Mucosa of rectum (tissue), 2 donors: ENCODE measurements at regions not wholly inside any gene's neighbourhood (a gene's known extent, or its start where the extent isn't known, plus 50 kb on each side); places are given as distances from the start of the nearest gene placed in this dataset.

Source experiments
- H3K27ac ChIP-seq, 2 donors: one replicate each; pipeline ENCODE4 v1.7.0; 2013; ENCODE audit warnings: inconsistent platforms in 2 of 2, low read depth in 2 of 2, low read length in 2 of 2
- H3K27me3 ChIP-seq, 2 donors: one replicate each; pipeline ENCODE4 v1.7.0; 2013; ENCODE audit warnings: low read length in 2 of 2; ENCODE audit not compliant: control insufficient read depth in 2 of 2, insufficient read depth in 2 of 2
- H3K36me3 ChIP-seq, 2 donors: one replicate each; pipeline ENCODE4 v1.7.0; 2013; ENCODE audit warnings: low read length in 2 of 2; ENCODE audit not compliant: control insufficient read depth in 2 of 2, insufficient read depth in 2 of 2
- H3K4me1 ChIP-seq, 2 donors: one replicate each; pipeline ENCODE4 v1.7.0; 2013; ENCODE audit warnings: low read length in 2 of 2, mild to moderate bottlenecking in 1 of 2; ENCODE audit not compliant: control insufficient read depth in 2 of 2, insufficient read depth in 2 of 2
- H3K4me3 ChIP-seq, 2 donors: one replicate each; pipeline ENCODE4 v1.7.0; 2013; ENCODE audit warnings: low read length in 2 of 2
- H3K9ac ChIP-seq, 2 donors: one replicate each; pipeline ENCODE4 v1.7.0; 2013; ENCODE audit warnings: low read length in 2 of 2, low read depth in 1 of 2, mild to moderate bottlenecking in 1 of 2
- H3K9me3 ChIP-seq, 2 donors: one replicate each; pipeline ENCODE4 v1.7.0; 2013; ENCODE audit warnings: low read length in 2 of 2; ENCODE audit not compliant: control insufficient read depth in 2 of 2
- donor health status: healthy.
- donor health status: Normal muscosa, but diverticular disease.

GRCh38 chr13:107376341-107377125, 808.6 kb upstream of the ARGLU1 start:
- no peaks in the 10 kb centered on the region for H3K36me3 ChIP-seq
- no peaks in the 10 kb centered on the region for H3K27me3 ChIP-seq
- no peak overlapping the region for H3K27ac ChIP-seq
- no peaks in the 10 kb centered on the region for H3K4me1 ChIP-seq
- H3K4me3 ChIP-seq, result no peak overlapping the region
- H3K9ac ChIP-seq, result no peak overlapping the region
- H3K9me3 ChIP-seq, result no peaks in the 10 kb centered on the region

DNA sequence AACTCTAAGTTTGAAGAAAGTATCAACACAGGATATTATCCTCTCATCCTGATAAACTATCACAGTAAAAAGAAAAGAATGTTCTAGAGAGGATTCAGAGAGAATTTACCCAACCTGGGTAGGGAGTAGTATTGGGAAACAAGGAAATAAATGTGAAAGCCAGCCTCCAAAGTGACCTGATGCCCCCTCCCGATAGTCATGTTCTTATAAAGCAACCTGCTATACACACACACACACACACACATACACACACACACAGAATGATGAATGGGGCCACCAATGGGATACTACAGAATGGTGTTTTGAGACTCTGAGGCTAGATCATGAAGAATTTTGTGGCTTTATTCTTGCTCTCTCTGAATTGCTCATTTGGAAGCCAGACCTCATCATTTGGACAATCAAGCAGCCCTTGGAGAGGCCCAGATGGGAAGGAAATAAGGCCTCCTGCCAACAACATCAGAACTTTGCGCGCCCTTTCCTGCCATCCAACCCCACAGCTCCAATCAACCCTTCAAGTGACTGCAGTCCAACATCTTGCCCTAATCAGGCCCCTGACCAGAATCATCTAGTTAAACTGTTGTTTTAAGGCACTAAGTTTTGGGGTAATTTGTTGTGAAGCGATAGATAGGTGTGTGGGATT, 807.9 kb upstream of the ARGLU1 start:
- H3K27ac ChIP-seq, result no peak overlapping the region
- no peaks in the 10 kb centered on the region for H3K9me3 ChIP-seq
- H3K4me1 ChIP-seq, result no peaks in the 10 kb centered on the region
- no peak overlapping the region for H3K4me3 ChIP-seq
- no peaks in the 10 kb centered on the region for H3K36me3 ChIP-seq
- H3K27me3 ChIP-seq, result no peaks in the 10 kb centered on the region
- H3K9ac ChIP-seq, result no peak overlapping the region

GRCh38 chr13:107374038-107374437, 806.1 kb upstream of the ARGLU1 start:
- Histone ChIP-seq H3K9ac (no peak overlapping the region), H3K27ac (no peak overlapping the region), H3K27me3 (no peaks in the 10 kb centered on the region), H3K9me3 (no peaks in the 10 kb centered on the region), H3K4me1 (no peaks in the 10 kb centered on the region), H3K36me3 (no peaks in the 10 kb centered on the region), H3K4me3 (no peak overlapping the region)

DNA sequence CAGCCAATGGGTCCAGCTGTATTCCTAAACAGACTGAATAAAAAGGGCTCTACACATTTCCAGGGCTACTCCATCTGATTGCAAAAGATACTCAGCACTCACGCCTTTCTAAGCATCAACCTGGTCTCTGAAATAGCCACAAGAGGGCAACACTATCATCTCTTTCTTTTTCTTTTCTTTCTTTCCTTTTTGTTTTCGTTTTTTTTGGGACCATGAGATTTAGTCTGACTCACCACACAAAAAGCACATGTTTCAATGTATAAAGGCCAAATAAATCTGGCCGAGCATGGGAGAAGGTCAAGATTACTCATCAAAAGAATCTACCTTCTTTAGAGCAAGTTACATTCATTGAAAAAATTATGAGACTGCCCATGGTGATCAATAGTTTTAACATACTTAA, 805.6 kb upstream of the ARGLU1 start:
- no peak overlapping the region for H3K4me3 ChIP-seq
- no peak overlapping the region for H3K9ac ChIP-seq
- H3K4me1 ChIP-seq, result no peaks in the 10 kb centered on the region
- no peak overlapping the region for H3K27ac ChIP-seq
- no peaks in the 10 kb centered on the region for H3K9me3 ChIP-seq
- H3K27me3 ChIP-seq, result no peaks in the 10 kb centered on the region
- no peaks in the 10 kb centered on the region for H3K36me3 ChIP-seq

- H3K27ac ChIP-seq, result no peak overlapping the region
- no peaks in the 10 kb centered on the region for H3K27me3 ChIP-seq
- no peaks in the 10 kb centered on the region for H3K4me1 ChIP-seq
- no peak overlapping the region for H3K4me3 ChIP-seq
- no peaks in the 10 kb centered on the region for H3K9me3 ChIP-seq
- no peaks in the 10 kb centered on the region for H3K36me3 ChIP-seq
- no peak overlapping the region for H3K9ac ChIP-seq
Observed at GRCh38 chr13:107370015-107370785, 802.3 kb upstream of the ARGLU1 start.

- no peak overlapping the region for H3K4me3 ChIP-seq
- H3K36me3 ChIP-seq, result no peaks in the 10 kb centered on the region
- H3K27me3 ChIP-seq, result no peaks in the 10 kb centered on the region
- H3K4me1 ChIP-seq, result no peaks in the 10 kb centered on the region
- no peaks in the 10 kb centered on the region for H3K9me3 ChIP-seq
- no peak overlapping the region for H3K9ac ChIP-seq
- no peak overlapping the region for H3K27ac ChIP-seq
Observed at GRCh38 chr13:107367258-107367657, 799.3 kb upstream of the ARGLU1 start.

DNA sequence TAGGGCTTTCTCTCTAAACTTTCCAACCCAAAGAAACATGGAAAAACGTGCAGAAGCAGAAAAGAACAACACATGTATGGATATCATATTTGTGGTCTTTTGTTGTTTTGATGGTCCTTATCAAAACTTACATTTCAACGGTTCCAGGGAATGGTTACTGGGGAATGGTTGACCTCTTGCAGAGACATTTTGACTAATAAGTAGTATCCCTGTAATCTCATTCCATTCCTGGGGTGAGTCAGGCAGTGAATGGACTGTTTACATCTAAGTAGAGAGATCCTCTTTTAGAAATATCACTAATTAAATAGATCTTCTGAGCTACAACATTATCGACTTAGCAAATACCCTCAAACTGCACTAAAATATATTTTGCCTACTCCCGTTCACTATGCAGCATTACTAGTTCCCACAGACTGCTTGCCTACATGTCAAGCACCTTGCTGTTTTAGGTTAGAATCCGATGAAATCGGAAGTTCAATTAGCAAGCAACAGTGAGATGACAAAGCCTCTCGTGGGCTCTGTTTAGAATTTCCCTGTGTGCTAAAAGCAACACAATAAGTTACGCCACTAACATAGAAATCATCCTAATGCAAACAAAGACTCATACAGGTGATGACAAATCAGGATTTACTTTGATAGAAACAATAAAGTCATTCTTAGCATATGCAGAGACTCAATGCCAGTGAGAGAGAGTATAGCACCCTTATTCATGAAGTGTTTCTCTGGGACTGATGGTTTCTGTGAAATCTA, 797.7 kb upstream of the ARGLU1 start:
- H3K9ac ChIP-seq, result no peak overlapping the region
- H3K9me3 ChIP-seq, result no peaks in the 10 kb centered on the region
- no peaks in the 10 kb centered on the region for H3K36me3 ChIP-seq
- no peak overlapping the region for H3K4me3 ChIP-seq
- H3K27ac ChIP-seq, result no peak overlapping the region
- no peaks in the 10 kb centered on the region for H3K4me1 ChIP-seq
- no peaks in the 10 kb centered on the region for H3K27me3 ChIP-seq

GRCh38 chr13:107364658-107365057, 796.7 kb upstream of the ARGLU1 start:
- no peaks in the 10 kb centered on the region for H3K9me3 ChIP-seq
- no peak overlapping the region for H3K27ac ChIP-seq
- H3K9ac ChIP-seq, result no peak overlapping the region
- H3K36me3 ChIP-seq, result no peaks in the 10 kb centered on the region
- no peaks in the 10 kb centered on the region for H3K4me1 ChIP-seq
- no peak overlapping the region for H3K4me3 ChIP-seq
- no peaks in the 10 kb centered on the region for H3K27me3 ChIP-seq

DNA sequence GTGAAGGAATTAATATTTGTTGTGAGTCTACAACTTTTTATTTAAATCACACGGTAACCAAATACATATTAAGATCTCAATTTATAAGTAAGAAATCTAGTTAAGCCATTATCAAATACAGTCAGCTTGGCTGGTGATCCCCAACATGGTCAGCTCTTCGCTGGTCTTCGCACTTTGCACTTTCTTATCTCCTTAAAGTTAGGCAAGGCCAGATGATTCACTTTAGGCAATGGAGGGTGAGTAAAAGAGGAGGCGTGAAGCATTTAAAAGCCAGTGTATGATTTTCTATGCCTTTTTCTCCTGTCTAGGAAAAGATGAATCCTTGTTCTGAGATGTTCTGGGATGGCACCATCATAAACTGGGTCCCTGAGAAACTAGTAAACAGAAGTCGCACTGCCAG, 793.7 kb upstream of the ARGLU1 start:
- Histone ChIP-seq H3K9ac (no peak overlapping the region), H3K27me3 (no peaks in the 10 kb centered on the region), H3K27ac (no peak overlapping the region), H3K4me1 (no peaks in the 10 kb centered on the region), H3K4me3 (no peak overlapping the region), H3K9me3 (no peaks in the 10 kb centered on the region), H3K36me3 (no peaks in the 10 kb centered on the region)

GRCh38 chr13:107360010-107360409, 792.1 kb upstream of the ARGLU1 start:
- Histone ChIP-seq H3K9ac (no peak overlapping the region), H3K36me3 (no peaks in the 10 kb centered on the region), H3K9me3 (no peaks in the 10 kb centered on the region), H3K4me1 (no peaks in the 10 kb centered on the region), H3K4me3 (no peak overlapping the region), H3K27me3 (no peaks in the 10 kb centered on the region), H3K27ac (no peak overlapping the region)
